GM12872 (cell line): ENCODE measurements at regions not wholly inside any gene's neighbourhood (a gene's known extent, or its start where the extent isn't known, plus 50 kb on each side); places are given as distances from the start of the nearest gene placed in this dataset.

Experiments used
- CTCF ChIP-seq: IDR thresholded peaks from 3 replicates; pipeline ENCODE4 v1.5.1; 2011; ENCODE audit warnings: low read depth, mild to moderate bottlenecking, low read length, moderate library complexity; ENCODE audit not compliant: insufficient read depth

- TF ChIP-seq CTCF = no peak
These were observed 59.3 kb upstream of the ABCC4 start for GRCh38 chr13:95360464-95361097.

GRCh38 chr13:95361686-95362085 lies 60.4 kb upstream of the ABCC4 start:
- TF ChIP-seq CTCF = no peak

DNA sequence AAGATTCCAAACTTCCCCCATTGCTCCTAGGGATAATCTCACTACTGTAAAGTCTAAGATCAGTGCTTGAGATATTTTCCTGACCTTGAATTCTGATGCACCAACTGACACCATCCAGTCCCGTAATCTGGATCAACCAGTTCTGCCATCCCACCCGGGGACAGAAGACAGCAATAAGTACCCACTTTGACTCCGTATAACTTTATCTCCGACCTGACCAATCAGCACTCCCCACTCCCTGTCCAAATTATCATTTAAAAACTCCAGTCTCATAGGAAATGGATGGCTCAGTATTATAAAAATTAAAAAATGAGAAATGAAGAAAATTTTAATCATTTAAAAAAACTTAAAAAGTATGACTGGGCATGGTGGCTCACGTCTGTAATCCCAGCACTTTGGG lies 61.4 kb upstream of the ABCC4 start:
- TF ChIP-seq CTCF = no peak

DNA sequence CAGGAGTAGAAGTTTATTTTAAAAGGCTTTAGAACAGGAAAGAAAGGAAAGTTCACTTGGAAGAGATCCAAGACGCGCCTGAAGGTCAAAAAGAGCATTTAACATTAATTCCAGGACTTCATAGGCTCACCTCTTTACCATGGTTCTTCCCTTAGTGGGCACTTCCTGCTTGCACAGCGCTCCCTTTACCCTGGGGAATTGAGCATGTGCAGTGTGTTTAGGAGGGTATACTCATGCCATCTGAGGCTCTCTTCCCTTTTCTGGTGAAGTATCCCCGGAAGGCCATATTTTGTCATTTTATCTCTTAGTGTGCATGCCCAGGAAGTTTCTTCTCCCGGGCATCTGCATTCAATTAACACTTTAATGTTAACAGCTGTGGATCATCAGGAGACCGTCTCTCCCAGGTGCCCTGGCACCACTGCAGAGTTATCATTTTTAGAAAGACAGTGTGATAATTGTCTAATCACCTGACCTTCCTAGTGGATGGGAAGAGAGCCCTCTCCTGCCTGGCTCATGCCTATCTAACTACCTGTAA lies 66.1 kb upstream of the ABCC4 start:
- no peak for TF ChIP-seq CTCF

- no peak for TF ChIP-seq CTCF
These were observed 67.7 kb upstream of the ABCC4 start for GRCh38 chr13:95368998-95369397.

DNA sequence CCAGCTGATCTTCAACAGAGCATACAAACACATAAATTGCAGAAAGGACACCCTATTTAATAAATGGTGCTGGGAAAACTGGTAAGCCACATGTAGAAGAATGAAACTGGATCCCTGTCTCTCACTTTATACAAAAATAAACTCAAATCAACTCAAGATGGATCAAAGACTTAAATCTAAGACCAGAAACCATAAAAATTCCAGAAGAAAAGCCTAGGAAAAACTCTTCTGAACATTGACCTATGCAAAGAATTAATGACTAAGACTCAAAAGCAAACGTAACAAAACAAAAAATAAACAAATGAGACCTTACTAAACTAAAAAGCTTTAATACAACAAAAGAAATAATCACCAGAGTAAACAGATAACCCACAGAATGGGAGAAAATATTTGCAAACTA lies 74.5 kb upstream of the ABCC4 start:
- no peak for TF ChIP-seq CTCF

GRCh38 chr13:95378603-95379002 lies 77.4 kb upstream of the ABCC4 start:
- no peak for TF ChIP-seq CTCF
